Neural cell (in vitro differentiated cells): ENCODE measurements at regions not wholly inside any gene's neighbourhood (a gene's known extent, or its start where the extent isn't known, plus 50 kb on each side); places are given as distances from the start of the nearest gene placed in this dataset.

Experiments used
- CTCF ChIP-seq: fragments of 450-650 bp; IDR thresholded peaks from 2 replicates; pipeline ENCODE4 v1.5.1; 2014; ENCODE audit warnings: antibody characterized with exemption, mild to moderate bottlenecking, moderate library complexity; ENCODE audit not compliant: poor library complexity, severe bottlenecking
- EP300 ChIP-seq: fragments of 450-650 bp; conservative IDR thresholded peaks from 2 replicates; pipeline ENCODE4 v1.6.1; 2014; ENCODE audit warnings: antibody characterized with exemption, mild to moderate bottlenecking, moderate library complexity; ENCODE audit not compliant: poor library complexity, severe bottlenecking
- EZH2 ChIP-seq: fragments of 200-600, 300-800 bp; shearing (Covaris generic), sonication (generic); IDR thresholded peaks from 2 replicates; pipeline ENCODE4 v1.6.1; 2014; ENCODE audit warnings: antibody characterized with exemption, low read length, borderline replicate concordance, mild to moderate bottlenecking; ENCODE audit not compliant: insufficient read depth, poor library complexity, severe bottlenecking
- REST ChIP-seq: IDR thresholded peaks from 2 replicates; pipeline ENCODE4 v1.6.1; 2012; ENCODE audit warnings: borderline replicate concordance
- SMC3 ChIP-seq: fragments of 450-650 bp; conservative IDR thresholded peaks from 2 replicates; pipeline ENCODE4 v1.6.1; 2014; ENCODE audit warnings: antibody characterized with exemption, mild to moderate bottlenecking, moderate library complexity; ENCODE audit not compliant: poor library complexity
- TAF1 ChIP-seq: IDR thresholded peaks from 2 replicates; pipeline ENCODE4 v1.6.1; 2012; ENCODE audit warnings: low read depth

- no peak for TF ChIP-seq CTCF
- TF ChIP-seq TAF1: no peak
- no peak for TF ChIP-seq EZH2
- TF ChIP-seq REST: no peak
- TF ChIP-seq SMC3: no peak
- TF ChIP-seq EP300: no peak
Measured at GRCh38 chr14:55874785-55875184, 243.4 kb upstream of the PELI2 start.
